Adrenal gland (tissue), 9 donors: ENCODE measurements at regions not wholly inside any gene's neighbourhood (a gene's known extent, or its start where the extent isn't known, plus 50 kb on each side); places are given as distances from the start of the nearest gene placed in this dataset.

Experiments used
- DNase-seq, 7 donors: peaks; one replicate each; pipeline ENCODE4 v3.0.0-alpha.2; 2019 to 2020
- H3K27ac ChIP-seq, 5 donors: fragments of 200-600 bp; sonication (generic) in 4 of 5; 1 replicate in 3 of 5; 2 replicates in 2 of 5; pipeline versions ENCODE4 v1.5.1 to v1.8.0; 2016 to 2020; ENCODE audit warnings: mild to moderate bottlenecking in 1 of 5
- H3K27me3 ChIP-seq: fragments of 200-600 bp; 2 replicates; pipeline ENCODE4 v1.8.0; 2021
- H3K36me3 ChIP-seq, 2 donors: fragments of 200-600 bp; replicated peaks in 1 of 2; 1 replicate in 1 of 2; 2 replicates in 1 of 2; pipeline versions ENCODE4 v1.5.1 to v1.8.0; 2018 to 2022
- H3K4me1 ChIP-seq, 2 donors: fragments of 200-600 bp; replicated peaks in 1 of 2; 1 replicate in 1 of 2; 2 replicates in 1 of 2; pipeline versions ENCODE4 v1.5.1 to v1.8.0; 2018 to 2021
- H3K4me3 ChIP-seq, 4 donors: fragments of 200-600 bp; sonication (generic) in 3 of 4; one replicate each; pipeline ENCODE4 v1.5.1; 2016 to 2018
- H3K9me3 ChIP-seq, 3 donors: fragments of 200-600 bp; sonication (generic) in 1 of 3; replicated peaks in 1 of 3; 1 replicate in 2 of 3; 2 replicates in 1 of 3; pipeline versions ENCODE4 v1.5.1 to v1.8.0; 2016 to 2021
- CTCF ChIP-seq, 6 experiments: fragments of 450-650 bp in 4 of 6; fragments of 200-600 bp in 2 of 6; sonication (generic) in 1 of 6; IDR thresholded peaks; 1 replicate in 5 of 6; 2 replicates in 1 of 6; pipeline versions ENCODE4 v1.5.1 to v1.8.0; 2016 to 2021; ENCODE audit warnings: antibody characterized with exemption in 6 of 6, mild to moderate bottlenecking in 2 of 6, moderate library complexity in 1 of 6
- POLR2A ChIP-seq, 2 donors: fragments of 450-650 bp; IDR thresholded peaks; one replicate each; pipeline ENCODE4 v1.6.1; 2017; ENCODE audit warnings: antibody characterized with exemption in 2 of 2, mild to moderate bottlenecking in 2 of 2, moderate library complexity in 1 of 2
- WGBS, 4 donors: extraction: QIAGEN DNeasy Blood & Tissue Kit in 2 of 4; methylation state at CpG; one replicate each; pipeline versions ENCODE4 v1.1.5 to v1.1.7; 2013 to 2017; 5-methylcytosine and 5-hydroxymethylcytosine counted together
- intact Hi-C, 2 donors: fragments of 100-400 bp; cut with DNase I; formaldehyde crosslinking; loops; one replicate each; pipeline versions ENCODE4 v1.14.1 to v1.15.0; 2022 to 2023
- donor health status: healthy with polysubstance abuse.
- donor health status: Bipolar disorder and iron deficiency.
- donor health status: DM: yes; HTN: yes; CAD: no.
- donor health status: DM: no; HTN: no; CAD: no.
- donor health status: DM: no; HTN: no; CAD: no.

GRCh38 chr5:103340717-103341388 is 82.3 kb downstream of the MACIR start:
- H3K27me3 ChIP-seq, result no peaks in the 10 kb centered on the region
- intact Hi-C loops, result no loop called here
- H3K4me1 ChIP-seq, result no peaks in the 10 kb centered on the region
- DNase-seq, result no peak
- WGBS, 4 donors, result 63 to 71% (median 68%) methylated on average over 5 of the region's 5 CpGs
- no peak overlapping the region for H3K4me3 ChIP-seq
- H3K27ac ChIP-seq, result no peak overlapping the region
- no peak for TF ChIP-seq POLR2A (IDR thresholded peaks at IDR 0.05)
- no peak for TF ChIP-seq CTCF (IDR thresholded peaks at IDR 0.05)
- no peaks in the 10 kb centered on the region for H3K9me3 ChIP-seq
- H3K36me3 ChIP-seq, result no peaks in the 10 kb centered on the region

DNA sequence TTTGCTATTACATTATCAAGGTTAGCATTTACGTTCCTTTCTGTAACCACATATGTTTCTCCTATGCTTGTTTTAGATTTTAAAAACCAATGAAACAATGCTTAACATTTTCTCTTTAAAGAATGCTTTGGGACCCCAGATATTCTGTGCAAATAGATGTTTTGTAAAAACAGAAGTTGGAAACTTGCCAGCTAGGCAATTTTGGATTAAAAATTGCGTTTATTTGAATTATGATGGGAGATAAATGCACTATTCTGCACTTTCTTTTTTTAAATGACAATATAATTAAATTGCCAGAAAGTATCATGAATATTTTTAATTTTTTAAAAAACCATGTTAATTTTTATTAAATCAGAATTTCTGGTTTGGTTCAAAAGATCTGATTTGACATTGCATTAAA is 81.6 kb downstream of the MACIR start:
- intact Hi-C loops, result no loop called here

DNA sequence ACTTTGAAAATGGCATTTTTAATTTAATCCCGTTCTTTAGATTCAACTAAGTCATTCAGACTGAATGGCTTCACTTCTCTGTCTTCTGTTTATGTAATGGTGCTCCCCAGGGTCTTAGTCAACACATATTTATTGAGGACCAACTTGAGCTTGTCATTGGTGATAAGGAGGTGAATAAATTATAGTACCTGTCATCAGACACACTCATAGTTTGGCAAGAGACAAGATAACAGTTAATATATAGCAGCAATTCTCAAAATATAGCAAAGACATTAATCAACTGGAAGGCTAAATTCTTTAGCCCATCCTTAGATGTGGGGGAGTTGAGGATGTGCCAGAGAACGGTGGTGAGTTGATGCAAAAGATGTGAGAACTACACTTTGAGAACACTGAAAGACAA is 78.4 kb downstream of the MACIR start:
- 48 to 61% (median 55%) methylated on average over 2 of the region's 2 CpGs for WGBS, 4 donors

More for the DNA sequence above, 81.6 kb downstream of the MACIR start:
- DNase-seq, result no peak
- no peaks in the 10 kb centered on the region for H3K36me3 ChIP-seq
- 82 to 95% (median 89%) methylated on average over 2 of the region's 2 CpGs for WGBS, 4 donors
- H3K9me3 ChIP-seq, result no peaks in the 10 kb centered on the region
- H3K4me3 ChIP-seq, result no peak overlapping the region
- H3K4me1 ChIP-seq, result no peaks in the 10 kb centered on the region
- no peaks in the 10 kb centered on the region for H3K27me3 ChIP-seq
- TF ChIP-seq CTCF (IDR thresholded peaks at IDR 0.05) (no peak), POLR2A (IDR thresholded peaks at IDR 0.05) (no peak)
- no peak overlapping the region for H3K27ac ChIP-seq

GRCh38 chr5:103333376-103333775 is 74.8 kb downstream of the MACIR start:
- no peaks in the 10 kb centered on the region for H3K9me3 ChIP-seq
- TF ChIP-seq CTCF (IDR thresholded peaks at IDR 0.05) (no peak), POLR2A (IDR thresholded peaks at IDR 0.05) (no peak)

More for the DNA sequence above, 78.4 kb downstream of the MACIR start:
- no peaks in the 10 kb centered on the region for H3K4me1 ChIP-seq
- no peak for TF ChIP-seq POLR2A (IDR thresholded peaks at IDR 0.05)
- no peak for TF ChIP-seq CTCF (IDR thresholded peaks at IDR 0.05)
- no peaks in the 10 kb centered on the region for H3K27me3 ChIP-seq
- no peaks in the 10 kb centered on the region for H3K36me3 ChIP-seq
- intact Hi-C loops, result no loop called here
- DNase-seq, result no peak
- no peak overlapping the region for H3K27ac ChIP-seq
- H3K9me3 ChIP-seq, result no peaks in the 10 kb centered on the region
- no peak overlapping the region for H3K4me3 ChIP-seq

More at GRCh38 chr5:103333376-103333775, 74.8 kb downstream of the MACIR start:
- DNase-seq, result no peak
- no peaks in the 10 kb centered on the region for H3K4me1 ChIP-seq
- H3K36me3 ChIP-seq, result no peaks in the 10 kb centered on the region
- intact Hi-C loops, result no loop called here
- no peak overlapping the region for H3K4me3 ChIP-seq
- H3K27ac ChIP-seq, result no peak overlapping the region
- WGBS, 4 donors, result 49 to 73% (median 66%) methylated on average over 2 of the region's 2 CpGs
- H3K27me3 ChIP-seq, result no peaks in the 10 kb centered on the region
